OCI-LY3 (cell line): ENCODE measurements at regions not wholly inside any gene's neighbourhood (a gene's known extent, or its start where the extent isn't known, plus 50 kb on each side); places are given as distances from the start of the nearest gene placed in this dataset.

Source experiments
- CTCF ChIP-seq: fragments of 200-600, 300-600 bp; sonication (generic); IDR thresholded peaks from 2 replicates; pipeline ENCODE4 v1.5.1; 2014; ENCODE audit warnings: antibody characterized with exemption, low read length, low read depth
- EZH2phosphoT487 ChIP-seq: fragments of 200-600 bp; shearing (Covaris generic); IDR thresholded peaks from 2 replicates; pipeline ENCODE4 v1.6.1; 2018; ENCODE audit warnings: antibody characterized with exemption, mixed run types, low read depth

GRCh38 chr1:172906778-172907592 is 143.8 kb downstream of the TNFSF18 start:
- TF ChIP-seq CTCF, result no peak
- TF ChIP-seq EZH2phosphoT487, result no peak
